Activated T-helper 2 cell treated with anti-CD3 and anti-CD28 coated beads, Interferon-gamma antibody, Interleukin-2, Interleukin-4, amounts not matched to agents 10 μg/mL and 5 μg/mL and 100 μg/mL, durations not matched to agents 14 hours and 24 hours and 36 hours (primary cell): ENCODE measurements at regions not wholly inside any gene's neighbourhood (a gene's known extent, or its start where the extent isn't known, plus 50 kb on each side); places are given as distances from the start of the nearest gene placed in this dataset.

ENCODE experiments used
- DNase-seq: peaks from one replicate; pipeline ENCODE4 v3.0.0; 2021; ENCODE audit warnings: low spot score
- H3K27ac Mint-ChIP-seq: one replicate; pipeline ENCODE4 v1.8.0; 2021; ENCODE audit warnings: mixed read lengths
- H3K27me3 Mint-ChIP-seq: one replicate; pipeline ENCODE4 v1.8.0; 2021; ENCODE audit warnings: low read depth, mixed read lengths
- H3K36me3 Mint-ChIP-seq: one replicate; pipeline ENCODE4 v1.8.0; 2021; ENCODE audit warnings: low read depth, mixed read lengths
- H3K4me1 Mint-ChIP-seq: one replicate; pipeline ENCODE4 v1.8.0; 2021; ENCODE audit warnings: low read depth, mixed read lengths
- H3K4me3 Mint-ChIP-seq: one replicate; pipeline ENCODE4 v1.8.0; 2021; ENCODE audit warnings: low read depth, mild to moderate bottlenecking, moderate library complexity, mixed read lengths
- H3K9me3 Mint-ChIP-seq: one replicate; pipeline ENCODE4 v1.8.0; 2021; ENCODE audit warnings: mixed read lengths
- intact Hi-C: fragments of 100-400 bp; cut with micrococcal nuclease; formaldehyde crosslinking; loops from one replicate; pipeline ENCODE4 v1.15.1; 2023

GRCh38 chr7:126040114-126041045, 1110.8 kb upstream of the POT1 start:
- Mint-ChIP-seq H3K27ac (no peak overlapping the region), H3K4me1 (no peaks in the 10 kb centered on the region), H3K4me3 (no peak overlapping the region), H3K27me3 (no peaks in the 10 kb centered on the region), H3K36me3 (no peaks in the 10 kb centered on the region), H3K9me3 (peaks cover 5% of the 10 kb centered on the region)
- intact Hi-C loops: no loop called here
- DNase-seq: no peak

GRCh38 chr7:126026421-126027088, 1096.9 kb upstream of the POT1 start:
- H3K4me1 Mint-ChIP-seq: no peaks in the 10 kb centered on the region
- H3K27me3 Mint-ChIP-seq: no peaks in the 10 kb centered on the region
- no peak overlapping the region for H3K4me3 Mint-ChIP-seq

GRCh38 chr7:126022452-126022851, 1092.8 kb upstream of the POT1 start:
- intact Hi-C loops: no loop called here
- Mint-ChIP-seq H3K4me1 (no peaks in the 10 kb centered on the region), H3K27me3 (no peaks in the 10 kb centered on the region), H3K27ac (no peak overlapping the region), H3K9me3 (peaks cover 7% of the 10 kb centered on the region), H3K36me3 (no peaks in the 10 kb centered on the region), H3K4me3 (no peak overlapping the region)
- no peak for DNase-seq

More at GRCh38 chr7:126026421-126027088, 1096.9 kb upstream of the POT1 start:
- H3K9me3 Mint-ChIP-seq: peaks cover 8% of the 10 kb centered on the region
- intact Hi-C loops: no loop called here
- H3K36me3 Mint-ChIP-seq: no peaks in the 10 kb centered on the region
- DNase-seq: no peak
- H3K27ac Mint-ChIP-seq: no peak overlapping the region

- intact Hi-C loops: no loop called here
- H3K36me3 Mint-ChIP-seq: no peaks in the 10 kb centered on the region
- no peaks in the 10 kb centered on the region for H3K27me3 Mint-ChIP-seq
- no peak for DNase-seq
- H3K27ac Mint-ChIP-seq: no peak overlapping the region
- peaks cover 15% of the 10 kb centered on the region for H3K9me3 Mint-ChIP-seq
- no peaks in the 10 kb centered on the region for H3K4me1 Mint-ChIP-seq
- no peak overlapping the region for H3K4me3 Mint-ChIP-seq
Measured at GRCh38 chr7:126016722-126017121, 1087.1 kb upstream of the POT1 start.

GRCh38 chr7:126005064-126005463, 1075.4 kb upstream of the POT1 start:
- intact Hi-C loops: no loop called here
- H3K4me1 Mint-ChIP-seq: no peaks in the 10 kb centered on the region
- no peak overlapping the region for H3K27ac Mint-ChIP-seq
- no peak overlapping the region for H3K4me3 Mint-ChIP-seq
- H3K36me3 Mint-ChIP-seq: no peaks in the 10 kb centered on the region
- no peak for DNase-seq
- no peaks in the 10 kb centered on the region for H3K27me3 Mint-ChIP-seq
- H3K9me3 Mint-ChIP-seq: peaks cover 25% of the 10 kb centered on the region

- Mint-ChIP-seq H3K36me3 (no peaks in the 10 kb centered on the region), H3K4me3 (no peak overlapping the region), H3K4me1 (no peaks in the 10 kb centered on the region), H3K27ac (no peak overlapping the region), H3K9me3 (peaks cover 40% of the 10 kb centered on the region), H3K27me3 (no peaks in the 10 kb centered on the region)
- intact Hi-C loops: no loop called here
- DNase-seq: no peak
Measured at GRCh38 chr7:126001349-126001748, 1071.7 kb upstream of the POT1 start.

- no peak for DNase-seq
- Mint-ChIP-seq H3K27me3 (no peaks in the 10 kb centered on the region), H3K27ac (no peak overlapping the region), H3K9me3 (peaks cover 37% of the 10 kb centered on the region), H3K4me3 (no peak overlapping the region), H3K36me3 (no peaks in the 10 kb centered on the region), H3K4me1 (no peaks in the 10 kb centered on the region)
- intact Hi-C loops: no loop called here
Measured at GRCh38 chr7:125984795-125985194, 1055.2 kb upstream of the POT1 start.

- no peaks in the 10 kb centered on the region for H3K36me3 Mint-ChIP-seq
- no peak overlapping the region for H3K4me3 Mint-ChIP-seq
- no peaks in the 10 kb centered on the region for H3K4me1 Mint-ChIP-seq
- H3K27me3 Mint-ChIP-seq: no peaks in the 10 kb centered on the region
- DNase-seq: no peak
- intact Hi-C loops: no loop called here
- peaks cover 6% of the 10 kb centered on the region for H3K9me3 Mint-ChIP-seq
- no peak overlapping the region for H3K27ac Mint-ChIP-seq
Measured at GRCh38 chr7:125971656-125972055, 1042.0 kb upstream of the POT1 start.

GRCh38 chr7:125966278-125967048, 1036.8 kb upstream of the POT1 start:
- H3K9me3 Mint-ChIP-seq: peaks cover 14% of the 10 kb centered on the region
- H3K36me3 Mint-ChIP-seq: no peaks in the 10 kb centered on the region
- H3K4me3 Mint-ChIP-seq: no peak overlapping the region
- no peak for DNase-seq
- no peak overlapping the region for H3K27ac Mint-ChIP-seq
- intact Hi-C loops: no loop called here
- H3K4me1 Mint-ChIP-seq: no peaks in the 10 kb centered on the region
- H3K27me3 Mint-ChIP-seq: no peaks in the 10 kb centered on the region

- H3K4me1 Mint-ChIP-seq: no peaks in the 10 kb centered on the region
- H3K27ac Mint-ChIP-seq: no peak overlapping the region
- intact Hi-C loops: no loop called here
- H3K36me3 Mint-ChIP-seq: no peaks in the 10 kb centered on the region
- no peak overlapping the region for H3K4me3 Mint-ChIP-seq
- no peak for DNase-seq
- H3K27me3 Mint-ChIP-seq: no peaks in the 10 kb centered on the region
- peaks cover 12% of the 10 kb centered on the region for H3K9me3 Mint-ChIP-seq
Measured at GRCh38 chr7:125934955-125935354, 1005.3 kb upstream of the POT1 start.

- H3K27ac Mint-ChIP-seq: no peak overlapping the region
- intact Hi-C loops: no loop called here
Measured at GRCh38 chr7:125934539-125934938, 1004.9 kb upstream of the POT1 start.

GRCh38 chr7:125930848-125931247, 1001.2 kb upstream of the POT1 start:
- H3K27ac Mint-ChIP-seq: no peak overlapping the region
- no peaks in the 10 kb centered on the region for H3K4me1 Mint-ChIP-seq
- H3K4me3 Mint-ChIP-seq: no peak overlapping the region
- H3K9me3 Mint-ChIP-seq: peaks cover 14% of the 10 kb centered on the region
- intact Hi-C loops: no loop called here
- no peaks in the 10 kb centered on the region for H3K27me3 Mint-ChIP-seq
- DNase-seq: no peak
- H3K36me3 Mint-ChIP-seq: no peaks in the 10 kb centered on the region

More at GRCh38 chr7:125934539-125934938, 1004.9 kb upstream of the POT1 start:
- H3K9me3 Mint-ChIP-seq: peaks cover 13% of the 10 kb centered on the region
- H3K4me1 Mint-ChIP-seq: no peaks in the 10 kb centered on the region
- no peaks in the 10 kb centered on the region for H3K27me3 Mint-ChIP-seq
- H3K36me3 Mint-ChIP-seq: no peaks in the 10 kb centered on the region
- DNase-seq: no peak
- H3K4me3 Mint-ChIP-seq: no peak overlapping the region
